ENCODE measurements at regions not wholly inside any gene's neighbourhood (a gene's known extent, or its start where the extent isn't known, plus 50 kb on each side); places are given as distances from the start of the nearest gene placed in this dataset.

DNA sequence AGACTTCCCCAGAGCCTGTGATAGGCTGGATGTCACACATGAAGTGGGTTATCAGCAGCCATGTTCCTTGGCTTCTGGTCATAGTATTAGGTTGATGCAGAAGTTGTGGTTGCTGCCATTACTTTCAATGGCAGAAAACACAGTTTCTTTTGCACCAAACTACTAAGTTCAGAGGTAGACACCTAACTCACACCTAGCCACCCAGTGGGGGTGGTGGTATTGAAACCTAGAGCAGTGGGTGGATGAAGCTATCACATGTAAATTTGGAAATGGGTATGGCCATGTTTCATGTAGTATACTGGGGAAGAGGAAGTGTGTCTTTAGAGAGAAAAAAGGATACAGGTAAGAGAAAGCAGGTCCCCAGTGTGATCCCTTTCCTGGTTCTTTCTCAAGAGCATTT lies 347.9 kb upstream of the SEMA6A start:
- Histone ChIP-seq H3K36me3 (ENCODE audit: insufficient read depth, low read length) (no peaks in the 10 kb centered on the region), H2AFZ (ENCODE audit: low read depth, low read length) (no peak overlapping the region), H3K9me2 (ENCODE audit: insufficient read depth, low read length) (no peaks in the 10 kb centered on the region), H3K79me2 (replicated peaks; ENCODE audit: insufficient read depth, low read length) (no peaks in the 10 kb centered on the region), H4K20me1 (ENCODE audit: insufficient read depth) (no peaks in the 10 kb centered on the region), H3K27ac (ENCODE audit: low read length) (no peak overlapping the region), H3F3A (ENCODE audit: insufficient read depth, low read length, poor library complexity, severe bottlenecking) (no peaks in the 10 kb centered on the region), H3K27me3 (ENCODE audit: insufficient read depth, low read depth, low read length) (no peaks in the 10 kb centered on the region), H3K4me3 (ENCODE audit: low read length) (no peak overlapping the region), H3K9me3 (ENCODE audit: low read length) (no peaks in the 10 kb centered on the region), H3K4me2 (ENCODE audit: low read length) (no peak overlapping the region), H3K9ac (ENCODE audit: low read length) (no peak overlapping the region)
- TF ChIP-seq RAD21 (conservative IDR thresholded peaks at IDR 0.05) (no peak), POLR2AphosphoS5 (IDR thresholded peaks at IDR 0.05) (no peak), EZH2 (IDR thresholded peaks at IDR 0.05; ENCODE audit: borderline replicate concordance, insufficient read depth, low read length, poor library complexity, severe bottlenecking) (no peak), TAF1 (IDR thresholded peaks at IDR 0.05; ENCODE audit: low read depth) (no peak), MXI1 (conservative IDR thresholded peaks at IDR 0.05; ENCODE audit: poor library complexity, severe bottlenecking) (no peak), EP300 (conservative IDR thresholded peaks at IDR 0.05; ENCODE audit: poor library complexity, severe bottlenecking) (no peak), SMC3 (conservative IDR thresholded peaks at IDR 0.05; ENCODE audit: poor library complexity) (no peak)
- TF ChIP-seq, protein P1, sequence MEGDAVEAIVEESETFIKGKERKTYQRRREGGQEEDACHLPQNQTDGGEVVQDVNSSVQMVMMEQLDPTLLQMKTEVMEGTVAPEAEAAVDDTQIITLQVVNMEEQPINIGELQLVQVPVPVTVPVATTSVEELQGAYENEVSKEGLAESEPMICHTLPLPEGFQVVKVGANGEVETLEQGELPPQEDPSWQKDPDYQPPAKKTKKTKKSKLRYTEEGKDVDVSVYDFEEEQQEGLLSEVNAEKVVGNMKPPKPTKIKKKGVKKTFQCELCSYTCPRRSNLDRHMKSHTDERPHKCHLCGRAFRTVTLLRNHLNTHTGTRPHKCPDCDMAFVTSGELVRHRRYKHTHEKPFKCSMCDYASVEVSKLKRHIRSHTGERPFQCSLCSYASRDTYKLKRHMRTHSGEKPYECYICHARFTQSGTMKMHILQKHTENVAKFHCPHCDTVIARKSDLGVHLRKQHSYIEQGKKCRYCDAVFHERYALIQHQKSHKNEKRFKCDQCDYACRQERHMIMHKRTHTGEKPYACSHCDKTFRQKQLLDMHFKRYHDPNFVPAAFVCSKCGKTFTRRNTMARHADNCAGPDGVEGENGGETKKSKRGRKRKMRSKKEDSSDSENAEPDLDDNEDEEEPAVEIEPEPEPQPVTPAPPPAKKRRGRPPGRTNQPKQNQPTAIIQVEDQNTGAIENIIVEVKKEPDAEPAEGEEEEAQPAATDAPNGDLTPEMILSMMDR (IDR thresholded peaks at IDR 0.05; ENCODE audit: poor library complexity, severe bottlenecking), result no peak
- TF ChIP-seq, protein P2, sequence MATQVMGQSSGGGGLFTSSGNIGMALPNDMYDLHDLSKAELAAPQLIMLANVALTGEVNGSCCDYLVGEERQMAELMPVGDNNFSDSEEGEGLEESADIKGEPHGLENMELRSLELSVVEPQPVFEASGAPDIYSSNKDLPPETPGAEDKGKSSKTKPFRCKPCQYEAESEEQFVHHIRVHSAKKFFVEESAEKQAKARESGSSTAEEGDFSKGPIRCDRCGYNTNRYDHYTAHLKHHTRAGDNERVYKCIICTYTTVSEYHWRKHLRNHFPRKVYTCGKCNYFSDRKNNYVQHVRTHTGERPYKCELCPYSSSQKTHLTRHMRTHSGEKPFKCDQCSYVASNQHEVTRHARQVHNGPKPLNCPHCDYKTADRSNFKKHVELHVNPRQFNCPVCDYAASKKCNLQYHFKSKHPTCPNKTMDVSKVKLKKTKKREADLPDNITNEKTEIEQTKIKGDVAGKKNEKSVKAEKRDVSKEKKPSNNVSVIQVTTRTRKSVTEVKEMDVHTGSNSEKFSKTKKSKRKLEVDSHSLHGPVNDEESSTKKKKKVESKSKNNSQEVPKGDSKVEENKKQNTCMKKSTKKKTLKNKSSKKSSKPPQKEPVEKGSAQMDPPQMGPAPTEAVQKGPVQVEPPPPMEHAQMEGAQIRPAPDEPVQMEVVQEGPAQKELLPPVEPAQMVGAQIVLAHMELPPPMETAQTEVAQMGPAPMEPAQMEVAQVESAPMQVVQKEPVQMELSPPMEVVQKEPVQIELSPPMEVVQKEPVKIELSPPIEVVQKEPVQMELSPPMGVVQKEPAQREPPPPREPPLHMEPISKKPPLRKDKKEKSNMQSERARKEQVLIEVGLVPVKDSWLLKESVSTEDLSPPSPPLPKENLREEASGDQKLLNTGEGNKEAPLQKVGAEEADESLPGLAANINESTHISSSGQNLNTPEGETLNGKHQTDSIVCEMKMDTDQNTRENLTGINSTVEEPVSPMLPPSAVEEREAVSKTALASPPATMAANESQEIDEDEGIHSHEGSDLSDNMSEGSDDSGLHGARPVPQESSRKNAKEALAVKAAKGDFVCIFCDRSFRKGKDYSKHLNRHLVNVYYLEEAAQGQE (IDR thresholded peaks at IDR 0.05; ENCODE audit: borderline replicate concordance), result no peak

DNA sequence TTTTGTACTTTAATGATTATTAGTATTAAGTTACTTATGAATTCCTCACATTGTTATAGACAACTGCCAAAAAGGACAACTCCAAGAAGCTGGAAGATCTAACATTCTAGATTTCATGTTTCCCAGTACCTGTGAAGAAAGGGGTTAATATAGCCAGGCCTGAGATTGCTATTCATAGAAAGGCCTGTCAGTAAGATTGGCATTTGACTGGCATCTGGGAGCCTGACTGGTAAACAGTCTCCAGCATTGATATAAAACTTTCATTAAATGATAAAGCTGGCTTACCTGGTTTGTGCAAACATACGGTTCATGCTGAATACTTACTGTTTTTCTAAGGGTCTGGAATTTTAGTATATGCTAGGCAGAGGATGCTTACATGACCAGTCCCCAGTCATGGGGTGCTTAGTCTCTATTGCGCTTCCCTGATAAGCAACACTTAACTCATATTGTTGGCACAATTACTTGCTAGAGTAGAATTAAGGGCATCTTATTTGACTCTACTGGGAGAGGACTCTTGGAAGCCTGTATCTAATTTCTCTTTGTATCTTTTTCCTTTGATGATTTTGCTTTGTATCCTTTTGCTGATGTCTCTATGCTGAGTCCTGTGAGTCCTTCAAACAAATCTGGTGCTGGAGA lies 340.4 kb upstream of the SEMA6A start:
- Histone ChIP-seq H3K4me2 (ENCODE audit: low read length) (no peak overlapping the region), H3K9ac (ENCODE audit: low read length) (no peak overlapping the region), H3K27me3 (ENCODE audit: insufficient read depth, low read depth, low read length) (no peaks in the 10 kb centered on the region), H3K4me3 (ENCODE audit: low read length) (no peak overlapping the region), H3K27ac (ENCODE audit: low read length) (no peak overlapping the region), H3K9me2 (ENCODE audit: insufficient read depth, low read length) (no peaks in the 10 kb centered on the region), H3F3A (ENCODE audit: insufficient read depth, low read length, poor library complexity, severe bottlenecking) (no peaks in the 10 kb centered on the region), H3K36me3 (ENCODE audit: insufficient read depth, low read length) (no peaks in the 10 kb centered on the region), H4K20me1 (ENCODE audit: insufficient read depth) (no peaks in the 10 kb centered on the region), H3K79me2 (replicated peaks; ENCODE audit: insufficient read depth, low read length) (no peaks in the 10 kb centered on the region), H3K9me3 (ENCODE audit: low read length) (no peaks in the 10 kb centered on the region), H2AFZ (ENCODE audit: low read depth, low read length) (no peak overlapping the region)
- TF ChIP-seq POLR2AphosphoS5 (IDR thresholded peaks at IDR 0.05) (peak; percentile 65), EP300 (conservative IDR thresholded peaks at IDR 0.05; ENCODE audit: poor library complexity, severe bottlenecking) (peak; percentile 95), RAD21 (conservative IDR thresholded peaks at IDR 0.05) (no peak)
